Naive thymus-derived CD4-positive, alpha-beta T cell (primary cell): ENCODE measurements at regions not wholly inside any gene's neighbourhood (a gene's known extent, or its start where the extent isn't known, plus 50 kb on each side); places are given as distances from the start of the nearest gene placed in this dataset.
"Not testable (repeated sequence)": the region's sequence is repeated elsewhere in the genome, so short reads cannot be mapped to it uniquely, and the experiment has no call there.

Experiments
- ATAC-seq: fragments of 150-1000 bp; cut with Tn5 transposase; 2 replicates; pipeline ENCODE4 v1.10.0; 2021; ENCODE audit warnings: mild to moderate bottlenecking, moderate library complexity
- CTCF ChIA-PET: fragments of 350-600 bp; sonication (Branson Sonifier 250); formaldehyde crosslinking; loops from one replicate; lab custom pipeline; 2021; ENCODE audit warnings: antibody characterized with exemption; lab: Charles Lee
- POLR2A ChIA-PET: fragments of 350-600 bp; sonication (Branson Sonifier 250); formaldehyde crosslinking; loops from one replicate; lab custom pipeline; 2021; ENCODE audit warnings: antibody characterized with exemption, inconsistent platforms; lab: Charles Lee
- DNase-seq, 9 donors: peaks; one replicate each; pipeline versions ENCODE4 v3.0.0 to v3.0.0-alpha.2; 2020 to 2022; ENCODE audit warnings: mixed read lengths in 1 of 9
- H3K27ac ChIP-seq: one replicate; pipeline ENCODE4 v1.7.0; 2013; ENCODE audit warnings: mild to moderate bottlenecking, low read depth, low read length, moderate library complexity
- H3K27me3 ChIP-seq, 2 donors: one replicate each; pipeline ENCODE4 v1.7.0; 2013; ENCODE audit warnings: low read length in 2 of 2, mild to moderate bottlenecking in 2 of 2, moderate library complexity in 2 of 2; ENCODE audit not compliant: control insufficient read depth in 2 of 2, insufficient read depth in 2 of 2
- H3K36me3 ChIP-seq, 3 experiments: 1 replicate in 2 of 3; 2 replicates in 1 of 3; pipeline ENCODE4 v1.7.0; 2013; ENCODE audit warnings: low read length in 3 of 3, mild to moderate bottlenecking in 3 of 3, moderate library complexity in 1 of 3; ENCODE audit not compliant: insufficient read depth in 3 of 3, control insufficient read depth in 2 of 3
- H3K4me1 ChIP-seq, 2 donors: one replicate each; pipeline ENCODE4 v1.7.0; 2013; ENCODE audit warnings: low read length in 2 of 2, mild to moderate bottlenecking in 2 of 2, moderate library complexity in 1 of 2; ENCODE audit not compliant: control insufficient read depth in 2 of 2, insufficient read depth in 2 of 2
- H3K4me3 ChIP-seq: 2 replicates; pipeline ENCODE4 v1.7.0; 2013; ENCODE audit warnings: mild to moderate bottlenecking, low read length
- H3K9me3 ChIP-seq, 3 experiments: 1 replicate in 2 of 3; 2 replicates in 1 of 3; pipeline ENCODE4 v1.7.0; 2013; ENCODE audit warnings: low read length in 3 of 3; ENCODE audit not compliant: control insufficient read depth in 2 of 3
- H3K27ac Mint-ChIP-seq, 9 donors: one replicate each; pipeline ENCODE4 v1.8.0; 2020 to 2022; ENCODE audit warnings: mixed read lengths in 9 of 9, mild to moderate bottlenecking in 8 of 9, moderate library complexity in 5 of 9, inconsistent platforms in 2 of 9
- H3K27me3 Mint-ChIP-seq, 5 donors: one replicate each; pipeline ENCODE4 v1.8.0; 2021 to 2022; ENCODE audit warnings: mixed read lengths in 5 of 5, mild to moderate bottlenecking in 1 of 5
- H3K36me3 Mint-ChIP-seq, 5 donors: one replicate each; pipeline ENCODE4 v1.8.0; 2020 to 2022; ENCODE audit warnings: mixed read lengths in 5 of 5, mild to moderate bottlenecking in 3 of 5, inconsistent platforms in 1 of 5
- H3K4me1 Mint-ChIP-seq, 7 donors: one replicate each; pipeline ENCODE4 v1.8.0; 2020 to 2022; ENCODE audit warnings: mixed read lengths in 7 of 7, mild to moderate bottlenecking in 3 of 7, inconsistent platforms in 1 of 7
- H3K4me3 Mint-ChIP-seq, 10 donors: one replicate each; pipeline ENCODE4 v1.8.0; 2020 to 2022; ENCODE audit warnings: mild to moderate bottlenecking in 10 of 10, mixed read lengths in 10 of 10, moderate library complexity in 6 of 10, inconsistent platforms in 2 of 10
- H3K9me3 Mint-ChIP-seq, 11 donors: one replicate each; pipeline ENCODE4 v1.8.0; 2020 to 2022; ENCODE audit warnings: mixed read lengths in 11 of 11, mild to moderate bottlenecking in 4 of 11, inconsistent platforms in 1 of 11, moderate library complexity in 1 of 11
- intact Hi-C, 2 donors: fragments of 100-400 bp; cut with micrococcal nuclease; formaldehyde crosslinking; loops; one replicate each; pipeline ENCODE4 v1.15.1; 2023

GRCh38 chr14:105678057-105678456 lies 151.7 kb downstream of the TMEM121 start:
- H3K9me3 ChIP-seq, ATAC-seq, H3K27me3 ChIP-seq, H3K36me3 Mint-ChIP-seq, H3K36me3 ChIP-seq, H3K4me3 ChIP-seq, DNase-seq, CTCF ChIA-PET, H3K9me3 Mint-ChIP-seq, H3K27ac ChIP-seq, H3K27me3 Mint-ChIP-seq, H3K27ac Mint-ChIP-seq, H3K4me1 ChIP-seq, H3K4me3 Mint-ChIP-seq, POLR2A ChIA-PET, H3K4me1 Mint-ChIP-seq: not testable (repeated sequence)
- intact Hi-C loops: loop anchor here (5.0 to 10.0 kb wide), 3 partner anchors 267 to 384 kb away; no protein-coding TSS in a partner anchor

GRCh38 chr14:105678996-105679958 lies 152.9 kb downstream of the TMEM121 start:
- H3K4me3 Mint-ChIP-seq, H3K27ac ChIP-seq, ATAC-seq, H3K27me3 ChIP-seq, H3K36me3 Mint-ChIP-seq, H3K4me1 Mint-ChIP-seq, H3K36me3 ChIP-seq, H3K4me3 ChIP-seq, POLR2A ChIA-PET, H3K9me3 Mint-ChIP-seq, H3K4me1 ChIP-seq, H3K9me3 ChIP-seq, H3K27me3 Mint-ChIP-seq, CTCF ChIA-PET, H3K27ac Mint-ChIP-seq: not testable (repeated sequence)
- intact Hi-C loops: loop anchor here (5.0 to 10.0 kb wide), 3 partner anchors 266 to 383 kb away; no protein-coding TSS in a partner anchor
- peak in 2 of 9 donors; percentile 12 to 36 for DNase-seq

GRCh38 chr14:105679959-105680735 lies 153.8 kb downstream of the TMEM121 start:
- H3K27me3 ChIP-seq, H3K4me1 ChIP-seq, H3K36me3 Mint-ChIP-seq, H3K27ac Mint-ChIP-seq, H3K27me3 Mint-ChIP-seq, H3K4me3 Mint-ChIP-seq, H3K27ac ChIP-seq, CTCF ChIA-PET, H3K4me3 ChIP-seq, POLR2A ChIA-PET, H3K9me3 ChIP-seq, H3K4me1 Mint-ChIP-seq, H3K9me3 Mint-ChIP-seq, H3K36me3 ChIP-seq: not testable (repeated sequence)
- DNase-seq (peak in 7 of 9 donors; percentile 4 to 51 (median 29)), ATAC-seq (peak; percentile 77)
- intact Hi-C loops: loop anchor here (5.0 to 10.0 kb wide), 3 partner anchors 265 to 382 kb away; no protein-coding TSS in a partner anchor

GRCh38 chr14:105680736-105681098 lies 154.3 kb downstream of the TMEM121 start:
- H3K27me3 ChIP-seq, H3K4me3 Mint-ChIP-seq, H3K27me3 Mint-ChIP-seq, H3K9me3 ChIP-seq, H3K9me3 Mint-ChIP-seq, intact Hi-C loops, H3K4me1 ChIP-seq, H3K27ac Mint-ChIP-seq, DNase-seq, H3K4me1 Mint-ChIP-seq, H3K4me3 ChIP-seq, H3K27ac ChIP-seq, POLR2A ChIA-PET, CTCF ChIA-PET, H3K36me3 Mint-ChIP-seq, H3K36me3 ChIP-seq: not testable (repeated sequence)
- peak; percentile 10 for ATAC-seq

- H3K4me1 Mint-ChIP-seq, H3K9me3 ChIP-seq, H3K4me1 ChIP-seq, H3K27ac ChIP-seq, DNase-seq, H3K36me3 Mint-ChIP-seq, CTCF ChIA-PET, H3K27me3 ChIP-seq, H3K9me3 Mint-ChIP-seq, H3K4me3 ChIP-seq, H3K4me3 Mint-ChIP-seq, intact Hi-C loops, H3K36me3 ChIP-seq, H3K27me3 Mint-ChIP-seq, POLR2A ChIA-PET, H3K27ac Mint-ChIP-seq, ATAC-seq: not testable (repeated sequence)
Measured at GRCh38 chr14:105681606-105682185, 155.3 kb downstream of the TMEM121 start.

GRCh38 chr14:105682442-105682841 lies 156.1 kb downstream of the TMEM121 start:
- H3K9me3 Mint-ChIP-seq, H3K4me1 ChIP-seq, H3K27me3 ChIP-seq, H3K9me3 ChIP-seq, H3K36me3 Mint-ChIP-seq, ATAC-seq, H3K27ac ChIP-seq, H3K4me3 ChIP-seq, H3K4me1 Mint-ChIP-seq, intact Hi-C loops, H3K27ac Mint-ChIP-seq, H3K4me3 Mint-ChIP-seq, POLR2A ChIA-PET, H3K36me3 ChIP-seq, DNase-seq, H3K27me3 Mint-ChIP-seq, CTCF ChIA-PET: not testable (repeated sequence)
